ENCODE measurements at regions not wholly inside any gene's neighbourhood (a gene's known extent, or its start where the extent isn't known, plus 50 kb on each side); places are given as distances from the start of the nearest gene placed in this dataset.

GRCh38 chr11:21625982-21626381, 566.9 kb upstream of the ANO5 start:
- Histone ChIP-seq H3K27ac (no peak overlapping the region), H3K4me3 (no peak overlapping the region), H3K36me3 (no peaks in the 10 kb centered on the region), H3K9me3 (no peaks in the 10 kb centered on the region), H3K4me1 (peaks cover 0 to 5% (median 0%) of the 10 kb centered on the region in 12 donors), H3K27me3 (no peaks in the 10 kb centered on the region)
- DNase-seq (peak in 3 of 5 donors; percentile 14 to 37 (median 27)), ATAC-seq (peak in 3 of 4 donors; percentile 52 to 84 (median 59))
- WGBS, 4 donors: 75 to 87% (median 79%) methylated on average over 5 of the region's 5 CpGs
- TF ChIP-seq POLR2A (IDR thresholded peaks at IDR 0.05): no peak
- no peak for TF ChIP-seq CTCF (IDR thresholded peaks at IDR 0.05)
- intact Hi-C loops (cut with DNase I): no loop called here

GRCh38 chr11:21628641-21629040, 564.2 kb upstream of the ANO5 start:
- no peaks in the 10 kb centered on the region for H3K36me3 ChIP-seq
- DNase-seq (no peak), ATAC-seq (no peak)
- intact Hi-C loops (cut with DNase I): no loop called here
- H3K9me3 ChIP-seq: no peaks in the 10 kb centered on the region
- H3K27ac ChIP-seq: no peak overlapping the region
- TF ChIP-seq CTCF (IDR thresholded peaks at IDR 0.05) (no peak), POLR2A (IDR thresholded peaks at IDR 0.05) (no peak)
- H3K27me3 ChIP-seq: no peaks in the 10 kb centered on the region
- WGBS, 4 donors: 55 to 64% (median 58%) methylated on average over 3 of the region's 3 CpGs
- H3K4me1 ChIP-seq: peaks cover 0 to 5% (median 0%) of the 10 kb centered on the region in 12 donors
- no peak overlapping the region for H3K4me3 ChIP-seq

- no peak overlapping the region for H3K27ac ChIP-seq
- WGBS, 4 donors: 83 to 91% (median 87%) methylated on average over 1 of the region's 1 CpG
- TF ChIP-seq CTCF (IDR thresholded peaks at IDR 0.05): no peak
- no peak for TF ChIP-seq POLR2A (IDR thresholded peaks at IDR 0.05)
- no peak overlapping the region for H3K4me3 ChIP-seq
- no peaks in the 10 kb centered on the region for H3K36me3 ChIP-seq
- no peaks in the 10 kb centered on the region for H3K9me3 ChIP-seq
- H3K27me3 ChIP-seq: no peaks in the 10 kb centered on the region
- H3K4me1 ChIP-seq: no peaks in the 10 kb centered on the region
- intact Hi-C loops (cut with DNase I): no loop called here
- no peak for ATAC-seq
- DNase-seq: no peak
Measured at GRCh38 chr11:21630934-21631478, 561.9 kb upstream of the ANO5 start.

- DNase-seq (no peak), ATAC-seq (no peak)
- Histone ChIP-seq H3K4me1 (no peaks in the 10 kb centered on the region), H3K36me3 (no peaks in the 10 kb centered on the region), H3K4me3 (no peak overlapping the region), H3K9me3 (no peaks in the 10 kb centered on the region), H3K27me3 (no peaks in the 10 kb centered on the region), H3K27ac (no peak overlapping the region)
- no peak for TF ChIP-seq CTCF (IDR thresholded peaks at IDR 0.05)
- TF ChIP-seq POLR2A (IDR thresholded peaks at IDR 0.05): no peak
- intact Hi-C loops (cut with DNase I): no loop called here
- WGBS, 4 donors: 82 to 93% (median 87%) methylated on average over 7 of the region's 7 CpGs
Measured at GRCh38 chr11:21631991-21632390, 560.9 kb upstream of the ANO5 start.

Data from heart left ventricle (tissue), 16 donors.